HFFc6 (cell line): ENCODE measurements at regions not wholly inside any gene's neighbourhood (a gene's known extent, or its start where the extent isn't known, plus 50 kb on each side); places are given as distances from the start of the nearest gene placed in this dataset.
"Not testable (repeated sequence)": the region's sequence is repeated elsewhere in the genome, so short reads cannot be mapped to it uniquely, and the experiment has no call there.

Source experiments
- DNase-seq: peaks from one replicate; pipeline ENCODE4 v3.0.0-alpha.2; 2018
- H3K27ac Mint-ChIP-seq: 2 replicates; pipeline ENCODE4 v1.8.0; 2020; ENCODE audit warnings: mild to moderate bottlenecking, mixed read lengths
- H3K27me3 Mint-ChIP-seq: 2 replicates; pipeline ENCODE4 v1.8.0; 2021; ENCODE audit warnings: mild to moderate bottlenecking, moderate library complexity, mixed read lengths; ENCODE audit not compliant: insufficient read depth
- H3K36me3 Mint-ChIP-seq: 2 replicates; pipeline ENCODE4 v1.8.0; 2021; ENCODE audit warnings: low read depth, mixed read lengths
- H3K4me1 Mint-ChIP-seq: 2 replicates; pipeline ENCODE4 v1.8.0; 2020; ENCODE audit warnings: low read depth, mixed read lengths
- H3K4me3 Mint-ChIP-seq: 2 replicates; pipeline ENCODE4 v1.8.0; 2020; ENCODE audit warnings: mild to moderate bottlenecking, moderate library complexity, mixed read lengths
- H3K9me3 Mint-ChIP-seq: 2 replicates; pipeline ENCODE4 v1.8.0; 2020; ENCODE audit warnings: mild to moderate bottlenecking, mixed read lengths
- CTCF ChIP-seq: fragments of 200-600 bp; sonication (generic); IDR thresholded peaks from 2 replicates; pipeline ENCODE4 v1.5.0; 2021; ENCODE audit warnings: antibody characterized with exemption, mild to moderate bottlenecking

GRCh38 chr5:105172918-105173317 lies 1610.3 kb upstream of the NUDT12 start:
- no peaks in the 10 kb centered on the region for H3K4me1 Mint-ChIP-seq
- no peak for DNase-seq
- TF ChIP-seq CTCF = no peak
- no peaks in the 10 kb centered on the region for H3K27me3 Mint-ChIP-seq
- H3K36me3 Mint-ChIP-seq = no peaks in the 10 kb centered on the region
- H3K27ac Mint-ChIP-seq = no peak overlapping the region
- H3K9me3 Mint-ChIP-seq = peaks cover 37% of the 10 kb centered on the region
- no peak overlapping the region for H3K4me3 Mint-ChIP-seq

- no peak for DNase-seq
- no peak overlapping the region for H3K27ac Mint-ChIP-seq
Measured at GRCh38 chr5:105168806-105169205, 1606.2 kb upstream of the NUDT12 start.

GRCh38 chr5:105167092-105167491 lies 1604.5 kb upstream of the NUDT12 start:
- H3K27ac Mint-ChIP-seq = no peak overlapping the region
- no peak for TF ChIP-seq CTCF

More at GRCh38 chr5:105168806-105169205, 1606.2 kb upstream of the NUDT12 start:
- TF ChIP-seq CTCF = no peak
- Mint-ChIP-seq H3K27me3 (no peaks in the 10 kb centered on the region), H3K4me3 (no peak overlapping the region), H3K36me3 (no peaks in the 10 kb centered on the region), H3K4me1 (no peaks in the 10 kb centered on the region), H3K9me3 (peaks cover 48% of the 10 kb centered on the region)

GRCh38 chr5:105163547-105163946 lies 1601.0 kb upstream of the NUDT12 start:
- H3K36me3 Mint-ChIP-seq = no peaks in the 10 kb centered on the region
- H3K27ac Mint-ChIP-seq = no peak overlapping the region
- TF ChIP-seq CTCF = no peak
- H3K4me3 Mint-ChIP-seq = no peak overlapping the region
- H3K27me3 Mint-ChIP-seq = no peaks in the 10 kb centered on the region
- peaks cover 60% of the 10 kb centered on the region for H3K9me3 Mint-ChIP-seq
- no peak for DNase-seq
- H3K4me1 Mint-ChIP-seq = no peaks in the 10 kb centered on the region

More at GRCh38 chr5:105167092-105167491, 1604.5 kb upstream of the NUDT12 start:
- Mint-ChIP-seq H3K4me3 (no peak overlapping the region), H3K27me3 (no peaks in the 10 kb centered on the region), H3K36me3 (no peaks in the 10 kb centered on the region), H3K4me1 (no peaks in the 10 kb centered on the region), H3K9me3 (peaks cover 52% of the 10 kb centered on the region)
- DNase-seq = no peak

- H3K27ac Mint-ChIP-seq, H3K4me3 Mint-ChIP-seq, H3K27me3 Mint-ChIP-seq, H3K36me3 Mint-ChIP-seq, DNase-seq, H3K4me1 Mint-ChIP-seq: not testable (repeated sequence)
- H3K9me3 Mint-ChIP-seq = peaks cover 54% of the 10 kb centered on the region
Measured at GRCh38 chr5:105162557-105162956, 1600.0 kb upstream of the NUDT12 start.

GRCh38 chr5:105158526-105158925 lies 1595.9 kb upstream of the NUDT12 start:
- Mint-ChIP-seq H3K27me3 (no peaks in the 10 kb centered on the region), H3K9me3 (peaks cover 59% of the 10 kb centered on the region), H3K4me1 (no peaks in the 10 kb centered on the region), H3K4me3 (no peak overlapping the region), H3K27ac (no peak overlapping the region), H3K36me3 (no peaks in the 10 kb centered on the region)
- no peak for TF ChIP-seq CTCF
- no peak for DNase-seq
